Ishikawa (cell line): ENCODE measurements at regions not wholly inside any gene's neighbourhood (a gene's known extent, or its start where the extent isn't known, plus 50 kb on each side); places are given as distances from the start of the nearest gene placed in this dataset.

Experiments
- CEBPB ChIP-seq: IDR thresholded peaks from 2 replicates; pipeline ENCODE4 v1.6.1; 2012
- CREB1 ChIP-seq: IDR thresholded peaks from 2 replicates; pipeline ENCODE4 v1.6.1; 2012; ENCODE audit warnings: low read depth
- EGR1 ChIP-seq: IDR thresholded peaks from 2 replicates; pipeline ENCODE4 v1.6.1; 2012
- EP300 ChIP-seq: IDR thresholded peaks from 2 replicates; pipeline ENCODE4 v1.6.1; 2012; ENCODE audit warnings: borderline replicate concordance
- FOXM1 ChIP-seq: IDR thresholded peaks from 2 replicates; pipeline ENCODE4 v1.6.1; 2012; ENCODE audit warnings: low read depth, borderline replicate concordance
- NFIC ChIP-seq: IDR thresholded peaks from 2 replicates; pipeline ENCODE4 v1.6.1; 2012
- RAD21 ChIP-seq: IDR thresholded peaks from 2 replicates; pipeline ENCODE4 v1.6.1; 2012; ENCODE audit warnings: low read depth
- TAF1 ChIP-seq: IDR thresholded peaks from 2 replicates; pipeline ENCODE4 v1.6.1; 2012; ENCODE audit warnings: low read depth, mild to moderate bottlenecking
- TCF12 ChIP-seq: IDR thresholded peaks from 2 replicates; pipeline ENCODE4 v1.6.1; 2012; ENCODE audit warnings: low read depth
- TEAD4 ChIP-seq: IDR thresholded peaks from 2 replicates; pipeline ENCODE4 v1.6.1; 2012
- YY1 ChIP-seq: IDR thresholded peaks from 2 replicates; pipeline ENCODE4 v1.6.1; 2012; ENCODE audit warnings: low read depth
- ZBTB7A ChIP-seq: IDR thresholded peaks from 2 replicates; pipeline ENCODE4 v1.6.1; 2012; ENCODE audit warnings: low read depth
- TF ChIP-seq, protein P1 (sequence below): IDR thresholded peaks from 2 replicates; pipeline ENCODE4 v1.6.1; 2012
- TF ChIP-seq, protein P2 (sequence below): IDR thresholded peaks from 2 replicates; pipeline ENCODE4 v1.6.1; 2012; ENCODE audit warnings: low read depth, mild to moderate bottlenecking
- TF ChIP-seq, protein P3 (sequence below): IDR thresholded peaks from 2 replicates; pipeline ENCODE4 v1.6.1; 2012

DNA sequence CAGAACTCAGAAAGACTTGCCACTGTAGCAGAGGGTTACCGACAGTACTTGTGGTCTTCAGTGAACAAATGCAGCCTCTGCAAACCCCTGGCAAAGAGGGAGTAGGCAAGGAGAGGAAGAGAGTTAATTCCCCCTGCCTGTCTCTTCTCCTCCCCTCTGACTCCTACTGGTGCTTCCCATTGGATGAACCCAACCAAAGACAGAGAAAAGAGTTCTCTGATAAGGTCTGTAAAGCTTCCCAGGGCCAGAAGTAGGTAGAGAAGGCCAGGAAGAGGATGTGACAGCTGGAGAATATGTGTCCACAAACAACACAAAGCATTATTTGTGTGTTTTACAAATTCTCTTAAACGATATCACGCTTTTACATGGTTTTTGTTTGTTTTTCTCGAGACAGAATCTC lies 66.6 kb upstream of the GPCPD1 start:
- TF ChIP-seq NFIC = no peak
- TF ChIP-seq, protein P1, sequence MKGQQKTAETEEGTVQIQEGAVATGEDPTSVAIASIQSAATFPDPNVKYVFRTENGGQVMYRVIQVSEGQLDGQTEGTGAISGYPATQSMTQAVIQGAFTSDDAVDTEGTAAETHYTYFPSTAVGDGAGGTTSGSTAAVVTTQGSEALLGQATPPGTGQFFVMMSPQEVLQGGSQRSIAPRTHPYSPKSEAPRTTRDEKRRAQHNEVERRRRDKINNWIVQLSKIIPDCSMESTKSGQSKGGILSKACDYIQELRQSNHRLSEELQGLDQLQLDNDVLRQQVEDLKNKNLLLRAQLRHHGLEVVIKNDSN = no peak
- TF ChIP-seq TAF1 = no peak
- no peak for TF ChIP-seq FOXM1
- TF ChIP-seq, protein P2, sequence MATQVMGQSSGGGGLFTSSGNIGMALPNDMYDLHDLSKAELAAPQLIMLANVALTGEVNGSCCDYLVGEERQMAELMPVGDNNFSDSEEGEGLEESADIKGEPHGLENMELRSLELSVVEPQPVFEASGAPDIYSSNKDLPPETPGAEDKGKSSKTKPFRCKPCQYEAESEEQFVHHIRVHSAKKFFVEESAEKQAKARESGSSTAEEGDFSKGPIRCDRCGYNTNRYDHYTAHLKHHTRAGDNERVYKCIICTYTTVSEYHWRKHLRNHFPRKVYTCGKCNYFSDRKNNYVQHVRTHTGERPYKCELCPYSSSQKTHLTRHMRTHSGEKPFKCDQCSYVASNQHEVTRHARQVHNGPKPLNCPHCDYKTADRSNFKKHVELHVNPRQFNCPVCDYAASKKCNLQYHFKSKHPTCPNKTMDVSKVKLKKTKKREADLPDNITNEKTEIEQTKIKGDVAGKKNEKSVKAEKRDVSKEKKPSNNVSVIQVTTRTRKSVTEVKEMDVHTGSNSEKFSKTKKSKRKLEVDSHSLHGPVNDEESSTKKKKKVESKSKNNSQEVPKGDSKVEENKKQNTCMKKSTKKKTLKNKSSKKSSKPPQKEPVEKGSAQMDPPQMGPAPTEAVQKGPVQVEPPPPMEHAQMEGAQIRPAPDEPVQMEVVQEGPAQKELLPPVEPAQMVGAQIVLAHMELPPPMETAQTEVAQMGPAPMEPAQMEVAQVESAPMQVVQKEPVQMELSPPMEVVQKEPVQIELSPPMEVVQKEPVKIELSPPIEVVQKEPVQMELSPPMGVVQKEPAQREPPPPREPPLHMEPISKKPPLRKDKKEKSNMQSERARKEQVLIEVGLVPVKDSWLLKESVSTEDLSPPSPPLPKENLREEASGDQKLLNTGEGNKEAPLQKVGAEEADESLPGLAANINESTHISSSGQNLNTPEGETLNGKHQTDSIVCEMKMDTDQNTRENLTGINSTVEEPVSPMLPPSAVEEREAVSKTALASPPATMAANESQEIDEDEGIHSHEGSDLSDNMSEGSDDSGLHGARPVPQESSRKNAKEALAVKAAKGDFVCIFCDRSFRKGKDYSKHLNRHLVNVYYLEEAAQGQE = no peak
- TF ChIP-seq TEAD4 = no peak
- no peak for TF ChIP-seq EP300
- no peak for TF ChIP-seq EGR1
- TF ChIP-seq, protein P3, sequence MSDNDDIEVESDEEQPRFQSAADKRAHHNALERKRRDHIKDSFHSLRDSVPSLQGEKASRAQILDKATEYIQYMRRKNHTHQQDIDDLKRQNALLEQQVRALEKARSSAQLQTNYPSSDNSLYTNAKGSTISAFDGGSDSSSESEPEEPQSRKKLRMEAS = no peak
- no peak for TF ChIP-seq TCF12
- no peak for TF ChIP-seq CREB1
- no peak for TF ChIP-seq RAD21
- no peak for TF ChIP-seq CEBPB
- no peak for TF ChIP-seq ZBTB7A
- TF ChIP-seq YY1 = no peak

DNA sequence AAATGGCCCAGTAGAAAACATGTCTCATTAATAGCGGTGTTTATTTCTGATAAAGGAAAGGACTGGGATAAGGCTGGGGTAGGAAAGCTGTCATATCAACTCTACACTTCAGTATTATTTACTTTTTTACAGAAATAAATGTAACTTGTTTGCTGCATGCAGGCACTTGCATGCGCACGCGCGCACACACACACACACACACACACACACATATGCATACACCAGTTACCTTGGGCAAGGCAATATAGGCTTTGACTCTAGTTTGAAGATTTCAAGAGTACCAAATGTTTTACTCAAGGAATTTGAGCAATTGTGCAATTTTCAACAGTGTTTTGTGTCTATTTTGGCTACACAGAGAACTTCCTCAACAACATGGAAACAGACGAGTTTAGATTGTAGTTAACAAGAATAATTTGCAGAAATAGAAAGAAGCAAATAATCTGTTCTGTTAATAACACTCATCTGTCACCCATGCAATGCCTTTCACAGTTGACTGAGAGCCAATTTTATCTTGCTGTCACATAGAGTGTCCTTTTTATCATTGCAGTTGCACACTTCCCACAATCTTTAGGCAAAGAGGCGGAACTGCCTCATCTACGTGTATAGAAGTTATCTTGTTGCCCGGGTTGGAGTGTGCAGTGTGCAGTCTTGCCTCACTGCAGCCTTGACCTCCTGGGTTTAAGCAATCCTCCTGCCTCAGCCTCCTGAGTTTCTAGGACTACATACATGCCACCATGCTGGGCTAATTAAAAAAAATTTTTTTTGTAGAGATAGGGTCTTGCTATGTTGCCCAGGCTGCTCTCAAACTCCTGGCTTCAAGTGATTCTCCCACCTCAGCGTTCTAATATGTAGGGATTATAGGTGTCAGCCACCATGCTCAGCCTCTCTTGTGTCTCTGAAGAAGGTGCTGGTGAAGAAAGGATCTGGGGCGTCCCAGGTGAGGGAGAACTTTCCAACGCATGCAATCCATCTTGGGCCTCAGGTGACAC lies 64.6 kb upstream of the GPCPD1 start:
- TF ChIP-seq NFIC (no peak), EGR1 (no peak), CREB1 (no peak), TAF1 (no peak), TCF12 (no peak), FOXM1 (no peak), ZBTB7A (no peak), RAD21 (no peak), EP300 (no peak), CEBPB (no peak), TEAD4 (no peak)
- TF ChIP-seq, protein P2 = no peak
- TF ChIP-seq, protein P3 = no peak
- TF ChIP-seq, protein P1 = no peak

DNA sequence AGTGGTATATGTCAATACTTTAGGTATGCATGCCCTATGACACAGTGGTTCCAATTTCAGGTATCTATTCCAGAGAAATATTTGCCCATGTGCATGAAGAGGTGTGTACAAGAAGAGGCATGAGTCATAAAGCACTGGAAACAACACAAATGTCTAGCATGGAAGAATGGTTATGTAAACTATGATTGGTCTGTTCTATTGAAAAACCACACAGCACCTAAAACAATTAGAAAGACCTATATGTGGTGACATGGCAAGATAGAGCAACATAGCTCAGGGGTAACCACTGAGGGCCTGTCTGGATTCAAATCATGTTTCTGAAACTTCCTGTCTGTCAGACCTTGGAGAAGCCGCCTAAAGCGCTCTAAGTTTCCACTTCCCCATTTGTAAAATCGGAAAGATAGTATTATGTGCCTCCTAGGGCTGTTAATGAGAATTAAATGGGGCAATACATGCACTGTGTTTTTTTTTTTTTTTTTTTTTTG lies 63.4 kb upstream of the GPCPD1 start:
- TF ChIP-seq YY1 (no peak), TEAD4 (no peak), EGR1 (no peak), EP300 (no peak), CREB1 (no peak), RAD21 (no peak), FOXM1 (no peak)
- TF ChIP-seq, protein P3 = no peak

DNA sequence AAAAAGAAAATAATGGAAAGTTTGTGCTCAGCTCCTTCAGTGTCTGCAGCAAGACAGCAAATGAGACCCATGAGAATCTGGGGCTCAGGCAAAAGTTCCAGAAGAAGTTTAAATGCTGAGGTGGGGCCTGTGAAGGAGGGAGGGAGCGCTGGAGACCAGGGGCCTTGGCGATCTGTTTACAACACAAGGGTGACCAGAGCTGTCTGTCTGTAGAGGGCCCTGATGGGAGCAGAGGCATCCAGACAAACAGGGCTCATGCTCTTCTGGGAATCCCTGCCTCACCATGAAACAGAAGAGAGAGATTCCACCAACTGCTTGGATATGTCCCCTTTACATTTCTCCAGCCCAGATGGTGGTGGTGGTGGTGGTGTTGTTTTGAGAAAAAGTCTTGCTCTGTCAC lies 60.1 kb upstream of the GPCPD1 start:
- TF ChIP-seq EGR1 (no peak), TCF12 (no peak), CEBPB (no peak), ZBTB7A (no peak), TEAD4 (no peak), NFIC (no peak), YY1 (no peak), RAD21 (no peak), TAF1 (no peak), FOXM1 (no peak), EP300 (no peak), CREB1 (no peak)
- TF ChIP-seq, protein P2 = no peak
- TF ChIP-seq, protein P1 = no peak
- TF ChIP-seq, protein P3 = no peak
